GM12864 (cell line): ENCODE measurements at regions not wholly inside any gene's neighbourhood (a gene's known extent, or its start where the extent isn't known, plus 50 kb on each side); places are given as distances from the start of the nearest gene placed in this dataset.

Experiments used
- DNase-seq: peaks from one replicate; pipeline ENCODE4 v3.0.0-alpha.2; 2011; ENCODE audit warnings: low read depth
- H3K4me3 ChIP-seq: 2 replicates; pipeline ENCODE4 v1.5.1; 2011; ENCODE audit warnings: mild to moderate bottlenecking, low read depth, low read length, control low read depth
- CTCF ChIP-seq: IDR thresholded peaks from 2 replicates; pipeline ENCODE4 v1.5.1; 2011; ENCODE audit warnings: low read depth, mild to moderate bottlenecking, moderate library complexity, low read length, control low read depth, inconsistent platforms; ENCODE audit errors: missing control alignments

- DNase-seq = no peak
- no peak for TF ChIP-seq CTCF
- H3K4me3 ChIP-seq = no peak overlapping the region
These were observed 657.2 kb upstream of the PHF14 start for GRCh38 chr7:10316488-10316887.

DNA sequence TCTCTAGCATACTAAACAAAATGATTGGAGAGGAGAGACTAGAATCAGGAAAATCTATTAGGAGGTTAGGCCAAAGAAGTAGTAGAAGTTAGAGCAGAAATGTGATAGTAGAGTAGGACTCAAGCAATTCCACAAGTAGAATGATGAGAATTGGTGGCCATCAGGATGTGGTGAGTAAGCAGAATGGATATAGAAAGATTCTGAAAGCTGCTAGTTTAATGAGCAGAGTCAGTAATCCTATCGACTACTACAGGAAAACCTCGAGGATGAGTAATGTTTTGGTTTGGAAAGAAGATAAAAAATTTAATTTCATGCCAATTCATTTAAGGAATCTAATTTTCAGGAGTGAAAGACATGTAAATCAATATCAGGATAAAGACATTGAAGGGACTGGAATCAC, 648.3 kb upstream of the PHF14 start:
- no peak overlapping the region for H3K4me3 ChIP-seq
- DNase-seq = no peak
- TF ChIP-seq CTCF = no peak

DNA sequence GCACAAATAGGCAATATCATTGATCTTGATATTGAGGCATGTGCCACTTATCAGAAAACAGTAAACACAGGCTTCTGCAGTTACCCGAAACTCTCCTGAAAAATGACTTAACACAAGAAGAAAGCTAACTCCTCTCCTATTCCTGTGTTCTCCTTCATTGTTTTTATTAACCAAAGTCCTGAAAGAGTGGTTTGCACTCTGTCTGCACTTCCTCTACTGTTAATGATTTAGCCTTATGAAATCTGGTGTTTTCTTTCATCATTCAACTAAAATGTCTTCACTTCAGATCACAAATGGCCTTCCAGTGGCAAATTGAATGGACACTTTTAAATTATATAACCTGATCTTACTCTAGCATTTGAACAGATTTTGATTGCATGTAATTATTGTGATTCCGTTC, 630.6 kb upstream of the PHF14 start:
- no peak overlapping the region for H3K4me3 ChIP-seq
- TF ChIP-seq CTCF = no peak
- DNase-seq = no peak

GRCh38 chr7:10346032-10346431, 627.6 kb upstream of the PHF14 start:
- TF ChIP-seq CTCF = no peak

DNA sequence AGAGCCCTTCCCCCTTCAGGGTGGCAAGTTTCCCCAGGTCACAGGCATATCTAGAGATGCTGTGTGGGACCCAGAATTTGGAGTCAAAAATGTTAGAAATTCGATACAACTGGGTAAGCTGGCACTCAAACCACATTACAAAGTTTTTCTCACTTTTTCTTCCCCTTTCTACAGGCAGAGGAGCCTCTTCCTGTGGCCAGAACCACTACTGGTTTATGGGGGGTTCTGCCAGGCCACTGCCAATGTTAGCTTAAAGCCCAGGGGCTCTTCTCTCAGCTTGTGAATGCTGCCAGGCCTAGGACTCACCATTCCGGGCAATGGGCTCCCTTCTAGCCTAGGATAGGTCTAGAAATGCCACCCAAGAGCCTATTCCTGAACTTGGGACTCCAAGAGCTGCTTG, 617.9 kb upstream of the PHF14 start:
- DNase-seq = no peak
- TF ChIP-seq CTCF = no peak
- no peak overlapping the region for H3K4me3 ChIP-seq

More at GRCh38 chr7:10346032-10346431, 627.6 kb upstream of the PHF14 start:
- no peak overlapping the region for H3K4me3 ChIP-seq
- DNase-seq = no peak

DNA sequence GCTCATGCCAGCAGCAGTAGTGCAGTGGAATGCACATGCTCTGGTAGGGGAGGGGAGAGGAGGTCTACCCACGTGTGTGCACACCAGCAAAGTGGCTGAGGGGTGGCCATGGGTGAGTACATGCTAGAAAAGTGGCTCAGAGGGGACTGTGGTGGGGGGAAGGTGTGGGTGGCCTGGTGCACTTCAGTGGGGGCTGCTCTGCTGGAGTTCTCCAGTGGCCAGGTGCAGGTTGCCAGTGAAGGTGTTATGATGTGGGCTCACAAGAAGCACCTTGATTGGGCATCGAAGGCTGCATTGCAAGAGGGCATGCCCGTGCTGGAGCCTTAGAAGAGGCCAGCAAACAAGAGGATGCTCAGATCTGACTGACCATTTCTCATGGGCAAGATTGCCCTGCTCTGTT, 613.6 kb upstream of the PHF14 start:
- H3K4me3 ChIP-seq = no peak overlapping the region
- no peak for TF ChIP-seq CTCF
- DNase-seq = no peak

- TF ChIP-seq CTCF = no peak
- no peak overlapping the region for H3K4me3 ChIP-seq
- DNase-seq = no peak
These were observed 571.9 kb upstream of the PHF14 start for GRCh38 chr7:10401793-10402192.
